ENCODE measurements at regions not wholly inside any gene's neighbourhood (a gene's known extent, or its start where the extent isn't known, plus 50 kb on each side); places are given as distances from the start of the nearest gene placed in this dataset.
A peak's percentile ranks its signal among the peaks of the same experiment; 100 is the strongest.
"Not testable (repeated sequence)": the region's sequence is repeated elsewhere in the genome, so short reads cannot be mapped to it uniquely, and the experiment has no call there.

- Histone ChIP-seq H3K9me3 (ENCODE audit: control insufficient read depth, low read length) (peaks cover 10% of the 10 kb centered on the region), H3K14ac (ENCODE audit: low read length in 2 of 2) (no peak overlapping the region), H3K4me2 (ENCODE audit: low read length, poor library complexity, severe bottlenecking) (no peak overlapping the region), H3K4ac (ENCODE audit: low read depth in 1 of 2, low read length in 2 of 2) (no peak overlapping the region), H3K4me1 (ENCODE audit: control insufficient read depth, insufficient read depth, low read depth, low read length) (no peaks in the 10 kb centered on the region), H2AK5ac (ENCODE audit: low read length, severe bottlenecking) (no peak overlapping the region), H3K9ac (ENCODE audit: low read length) (no peak overlapping the region), H2BK120ac (ENCODE audit: low read depth, low read length) (no peak overlapping the region), H3K27me3 (ENCODE audit: control insufficient read depth in 1 of 2, insufficient read depth in 1 of 2, low read length in 2 of 2) (peaks cover 14 to 28% of the 10 kb centered on the region in 2 experiments), H3K27ac (ENCODE audit: low read length, poor library complexity, severe bottlenecking) (no peak overlapping the region), H2BK12ac (ENCODE audit: low read length in 2 of 2) (no peak overlapping the region), H3K4me3 (ENCODE audit: insufficient read depth in 1 of 2, low read depth in 1 of 2, low read length in 2 of 2) (no peak overlapping the region), H4K91ac (ENCODE audit: low read length) (no peak overlapping the region), H3K36me3 (ENCODE audit: control insufficient read depth in 1 of 2, insufficient read depth in 2 of 2, low read depth in 1 of 2, low read length in 2 of 2) (no peaks in the 10 kb centered on the region), H2BK5ac (ENCODE audit: low read depth, low read length, poor library complexity, severe bottlenecking) (no peak overlapping the region), H3K79me1 (replicated peaks; ENCODE audit: low read length, poor library complexity, severe bottlenecking) (no peaks in the 10 kb centered on the region), H4K8ac (ENCODE audit: low read length) (no peak overlapping the region), H3K23ac (ENCODE audit: low read length in 2 of 2) (no peak overlapping the region), H2AFZ (ENCODE audit: low read depth, low read length) (peak overlapping the region; percentile 31), H2BK15ac (ENCODE audit: low read depth, poor library complexity, severe bottlenecking) (no peak overlapping the region), H3K18ac (ENCODE audit: low read depth in 1 of 2, low read length in 2 of 2) (no peak overlapping the region)
- DNase-seq, result no peak
- WGBS, result 91% methylated on average over 7 of the region's 7 CpGs
These were observed 98.8 kb downstream of the CARTPT start for GRCh38 chr5:71817891-71818290.

GRCh38 chr5:71821029-71821428, 102.0 kb downstream of the CARTPT start:
- no peak overlapping the region for H3K4ac ChIP-seq (ENCODE audit: low read depth in 1 of 2, low read length in 2 of 2)
- no peaks in the 10 kb centered on the region for H3K79me1 ChIP-seq (replicated peaks; ENCODE audit: low read length, poor library complexity, severe bottlenecking)
- H3K9ac ChIP-seq (ENCODE audit: low read length), result no peak overlapping the region
- H3K4me2 ChIP-seq (ENCODE audit: low read length, poor library complexity, severe bottlenecking), result no peak overlapping the region
- no peak overlapping the region for H3K18ac ChIP-seq (ENCODE audit: low read depth in 1 of 2, low read length in 2 of 2)
- H3K4me3 ChIP-seq (ENCODE audit: insufficient read depth in 1 of 2, low read depth in 1 of 2, low read length in 2 of 2), result no peak overlapping the region
- no peaks in the 10 kb centered on the region for H3K4me1 ChIP-seq (ENCODE audit: control insufficient read depth, insufficient read depth, low read depth, low read length)
- H4K8ac ChIP-seq (ENCODE audit: low read length), result no peak overlapping the region
- no peak overlapping the region for H4K91ac ChIP-seq (ENCODE audit: low read length)
- H2BK12ac ChIP-seq (ENCODE audit: low read length in 2 of 2), result no peak overlapping the region
- H3K23ac ChIP-seq (ENCODE audit: low read length in 2 of 2), result no peak overlapping the region
- no peak for DNase-seq
- H3K27me3 ChIP-seq (ENCODE audit: control insufficient read depth in 1 of 2, insufficient read depth in 1 of 2, low read length in 2 of 2), result peaks cover 14 to 16% of the 10 kb centered on the region in 2 experiments
- H3K27ac ChIP-seq (ENCODE audit: low read length, poor library complexity, severe bottlenecking), result no peak overlapping the region
- no peaks in the 10 kb centered on the region for H3K36me3 ChIP-seq (ENCODE audit: control insufficient read depth in 1 of 2, insufficient read depth in 2 of 2, low read depth in 1 of 2, low read length in 2 of 2)
- H2BK120ac ChIP-seq (ENCODE audit: low read depth, low read length), result no peak overlapping the region
- no peak overlapping the region for H2AFZ ChIP-seq (ENCODE audit: low read depth, low read length)
- no peak overlapping the region for H3K14ac ChIP-seq (ENCODE audit: low read length in 2 of 2)
- no peak overlapping the region for H2AK5ac ChIP-seq (ENCODE audit: low read length, severe bottlenecking)
- H2BK5ac ChIP-seq (ENCODE audit: low read depth, low read length, poor library complexity, severe bottlenecking), result no peak overlapping the region
- no peak overlapping the region for H2BK15ac ChIP-seq (ENCODE audit: low read depth, poor library complexity, severe bottlenecking)
- peaks cover 27% of the 10 kb centered on the region for H3K9me3 ChIP-seq (ENCODE audit: control insufficient read depth, low read length)
- 80% methylated on average over 1 of the region's 1 CpG for WGBS

DNA sequence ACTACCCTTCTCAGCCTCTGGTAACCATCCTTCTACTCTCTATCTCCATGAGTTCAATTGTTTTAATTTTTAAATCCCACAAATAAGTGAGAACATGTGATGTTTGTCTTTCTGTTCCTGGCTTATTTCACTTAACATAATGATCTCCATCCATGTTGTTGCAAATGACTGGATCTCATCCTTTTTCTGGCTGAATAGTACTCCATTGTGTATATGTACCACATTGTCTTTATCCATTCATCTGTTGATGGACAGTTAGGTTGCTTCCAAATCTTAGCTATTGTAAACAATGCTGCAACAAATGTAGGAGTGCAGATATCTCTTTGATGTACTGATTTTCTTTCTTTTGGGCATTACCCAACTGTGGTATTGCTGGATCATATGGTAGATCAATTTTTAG, 103.0 kb downstream of the CARTPT start:
- H2AFZ ChIP-seq (ENCODE audit: low read depth, low read length); H3K18ac ChIP-seq (ENCODE audit: low read depth in 1 of 2, low read length in 2 of 2); H4K91ac ChIP-seq (ENCODE audit: low read length); H3K36me3 ChIP-seq (ENCODE audit: control insufficient read depth in 1 of 2, insufficient read depth in 2 of 2, low read depth in 1 of 2, low read length in 2 of 2); H2AK5ac ChIP-seq (ENCODE audit: low read length, severe bottlenecking); DNase-seq; H3K27ac ChIP-seq (ENCODE audit: low read length, poor library complexity, severe bottlenecking); H2BK15ac ChIP-seq (ENCODE audit: low read depth, poor library complexity, severe bottlenecking); H2BK120ac ChIP-seq (ENCODE audit: low read depth, low read length); H2BK5ac ChIP-seq (ENCODE audit: low read depth, low read length, poor library complexity, severe bottlenecking); H2BK12ac ChIP-seq (ENCODE audit: low read length in 2 of 2); H3K4ac ChIP-seq (ENCODE audit: low read depth in 1 of 2, low read length in 2 of 2); H3K27me3 ChIP-seq (ENCODE audit: control insufficient read depth in 1 of 2, insufficient read depth in 1 of 2, low read length in 2 of 2); H3K4me2 ChIP-seq (ENCODE audit: low read length, poor library complexity, severe bottlenecking); H3K4me1 ChIP-seq (ENCODE audit: control insufficient read depth, insufficient read depth, low read depth, low read length); H3K79me1 ChIP-seq (replicated peaks; ENCODE audit: low read length, poor library complexity, severe bottlenecking); H3K23ac ChIP-seq (ENCODE audit: low read length in 2 of 2); H4K8ac ChIP-seq (ENCODE audit: low read length); H3K14ac ChIP-seq (ENCODE audit: low read length in 2 of 2); H3K4me3 ChIP-seq (ENCODE audit: insufficient read depth in 1 of 2, low read depth in 1 of 2, low read length in 2 of 2); H3K9ac ChIP-seq (ENCODE audit: low read length): not testable (repeated sequence)
- H3K9me3 ChIP-seq (ENCODE audit: control insufficient read depth, low read length), result peaks cover 38% of the 10 kb centered on the region

DNA sequence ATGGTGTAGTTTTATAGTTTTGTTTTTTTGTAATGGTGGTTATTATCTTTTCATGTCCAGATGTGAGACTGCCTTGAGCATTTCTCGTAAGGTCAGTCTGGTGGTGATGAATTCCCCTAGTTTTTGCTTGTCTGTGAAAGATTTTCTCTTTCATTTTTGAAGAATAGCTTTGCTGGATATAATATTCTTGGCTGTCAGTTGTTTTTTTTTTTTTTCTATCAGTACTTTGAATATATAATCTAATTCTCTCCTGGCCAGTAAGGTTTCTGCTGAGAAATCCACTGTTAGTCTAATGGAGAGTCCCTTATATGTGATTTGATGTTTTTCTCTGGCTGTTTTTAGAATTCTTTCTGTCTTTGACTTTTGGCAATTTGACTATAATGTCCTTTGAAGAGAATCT, 106.9 kb downstream of the CARTPT start:
- 71% methylated on average over 1 of the region's 1 CpG for WGBS
- no peak overlapping the region for H3K4ac ChIP-seq (ENCODE audit: low read depth in 1 of 2, low read length in 2 of 2)
- H2BK12ac ChIP-seq (ENCODE audit: low read length in 2 of 2), result no peak overlapping the region
- H2BK5ac ChIP-seq (ENCODE audit: low read depth, low read length, poor library complexity, severe bottlenecking), result no peak overlapping the region
- no peak overlapping the region for H2AFZ ChIP-seq (ENCODE audit: low read depth, low read length)
- no peak overlapping the region for H3K27ac ChIP-seq (ENCODE audit: low read length, poor library complexity, severe bottlenecking)
- H3K4me2 ChIP-seq (ENCODE audit: low read length, poor library complexity, severe bottlenecking), result no peak overlapping the region
- H3K9ac ChIP-seq (ENCODE audit: low read length), result no peak overlapping the region
- no peaks in the 10 kb centered on the region for H3K27me3 ChIP-seq (ENCODE audit: control insufficient read depth in 1 of 2, insufficient read depth in 1 of 2, low read length in 2 of 2)
- peaks cover 39% of the 10 kb centered on the region for H3K9me3 ChIP-seq (ENCODE audit: control insufficient read depth, low read length)
- no peak overlapping the region for H3K23ac ChIP-seq (ENCODE audit: low read length in 2 of 2)
- no peak overlapping the region for H2AK5ac ChIP-seq (ENCODE audit: low read length, severe bottlenecking)
- no peak overlapping the region for H4K91ac ChIP-seq (ENCODE audit: low read length)
- no peak for DNase-seq
- H2BK120ac ChIP-seq (ENCODE audit: low read depth, low read length), result no peak overlapping the region
- no peak overlapping the region for H4K8ac ChIP-seq (ENCODE audit: low read length)
- no peak overlapping the region for H3K18ac ChIP-seq (ENCODE audit: low read depth in 1 of 2, low read length in 2 of 2)
- H3K36me3 ChIP-seq (ENCODE audit: control insufficient read depth in 1 of 2, insufficient read depth in 2 of 2, low read depth in 1 of 2, low read length in 2 of 2), result no peaks in the 10 kb centered on the region
- no peaks in the 10 kb centered on the region for H3K79me1 ChIP-seq (replicated peaks; ENCODE audit: low read length, poor library complexity, severe bottlenecking)
- H3K4me3 ChIP-seq (ENCODE audit: insufficient read depth in 1 of 2, low read depth in 1 of 2, low read length in 2 of 2), result no peak overlapping the region
- H2BK15ac ChIP-seq (ENCODE audit: low read depth, poor library complexity, severe bottlenecking), result no peak overlapping the region
- H3K14ac ChIP-seq (ENCODE audit: low read length in 2 of 2), result no peak overlapping the region
- H3K4me1 ChIP-seq (ENCODE audit: control insufficient read depth, insufficient read depth, low read depth, low read length), result no peaks in the 10 kb centered on the region

All from mesenchymal stem cell (in vitro differentiated cells and primary cell).